ENCODE measurements at regions not wholly inside any gene's neighbourhood (a gene's known extent, or its start where the extent isn't known, plus 50 kb on each side); places are given as distances from the start of the nearest gene placed in this dataset.
"Not testable (repeated sequence)": the region's sequence is repeated elsewhere in the genome, so short reads cannot be mapped to it uniquely, and the experiment has no call there.

DNA sequence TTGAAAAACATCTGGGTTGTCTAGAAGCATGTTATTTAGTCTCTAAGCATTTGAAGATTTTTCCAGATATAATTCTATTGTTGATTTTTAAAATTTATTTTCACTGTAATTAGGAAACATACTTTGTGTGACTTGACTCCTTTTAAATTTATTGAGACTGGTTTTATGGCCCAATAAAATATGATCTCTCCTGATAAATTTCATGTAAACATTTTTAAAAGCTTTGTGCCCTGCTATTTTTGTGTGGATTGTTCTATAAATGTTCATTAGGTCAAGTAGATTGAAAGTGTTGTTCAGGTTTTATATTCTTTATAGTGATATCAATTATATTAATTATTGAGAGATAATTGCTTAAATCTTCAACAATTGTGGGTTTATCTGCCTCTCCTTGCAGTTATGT lies 105.4 kb downstream of the RFX6 start:
- DNase-seq (ENCODE audit: low read depth), result no peak

DNA sequence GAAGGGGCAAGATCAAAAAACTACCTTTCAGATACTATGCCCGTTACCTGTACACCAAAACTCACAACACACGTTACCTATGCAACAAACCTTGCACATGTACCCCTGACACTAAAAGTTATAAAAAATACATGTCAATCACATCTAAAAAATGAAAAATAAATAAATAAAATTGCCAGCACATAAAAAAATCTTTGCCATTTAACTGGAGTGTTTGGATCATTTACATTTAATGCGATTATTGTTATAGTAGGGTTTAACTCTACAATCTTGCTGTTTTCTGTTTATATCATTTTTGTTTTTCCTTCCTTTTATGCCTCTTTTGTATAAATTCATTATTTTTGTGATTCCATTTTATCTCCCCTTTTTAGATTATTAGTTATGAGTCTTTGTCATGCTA lies 106.3 kb downstream of the RFX6 start:
- DNase-seq (ENCODE audit: low read depth), result no peak

- DNase-seq (ENCODE audit: low read depth), result no peak
Measured at GRCh38 chr6:116986819-116987218, 109.8 kb downstream of the RFX6 start.

GRCh38 chr6:116990679-116991078 lies 113.6 kb downstream of the RFX6 start:
- no peak for DNase-seq (ENCODE audit: low read depth)

- no peak for DNase-seq (ENCODE audit: low read depth)
Measured at GRCh38 chr6:116992546-116992945, 115.5 kb downstream of the RFX6 start.

GRCh38 chr6:116994447-116994846 lies 117.4 kb downstream of the RFX6 start:
- DNase-seq (ENCODE audit: low read depth), result no peak

DNA sequence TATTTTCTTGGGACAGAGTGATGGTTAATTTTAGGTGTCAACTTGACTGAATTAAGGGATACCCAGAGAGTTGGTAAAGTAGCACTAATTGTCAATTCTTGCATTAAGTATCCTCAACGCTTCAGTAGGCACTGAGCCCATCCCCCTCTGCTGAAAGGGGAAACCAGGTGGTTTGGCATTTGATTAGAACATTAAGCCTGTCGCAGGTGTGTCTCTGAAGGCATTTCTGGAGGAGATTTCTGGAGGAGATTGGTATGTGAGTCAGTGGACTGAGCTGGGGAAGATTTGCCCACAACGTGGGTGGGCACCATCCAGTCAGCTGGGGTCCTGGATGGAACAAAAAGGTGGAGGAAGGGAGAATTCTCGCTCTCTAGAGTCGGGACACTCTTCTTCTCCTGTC lies 119.8 kb downstream of the RFX6 start:
- no peak for DNase-seq (ENCODE audit: low read depth)

- no peak for DNase-seq (ENCODE audit: low read depth)
Measured at GRCh38 chr6:116997496-116997895, 120.5 kb downstream of the RFX6 start.

DNA sequence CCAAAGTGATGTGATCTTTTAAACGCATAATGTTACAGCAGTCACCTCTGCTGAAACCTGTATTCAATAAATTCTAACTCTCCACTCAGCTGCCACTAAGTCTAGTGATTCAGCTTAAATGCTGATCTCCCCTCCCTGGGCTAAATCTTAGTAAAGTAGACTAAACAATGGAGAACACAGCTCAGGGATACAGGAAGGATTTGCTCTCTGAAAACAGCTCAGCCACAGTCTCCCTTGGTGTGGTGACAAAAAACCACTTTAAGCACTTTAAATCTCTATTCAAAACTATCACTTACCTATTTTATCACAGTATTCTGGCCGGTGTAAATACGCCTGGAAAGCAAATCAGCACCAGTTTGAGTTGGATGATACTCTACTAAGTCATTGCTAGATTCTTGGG lies 130.6 kb downstream of the RFX6 start:
- no peak for DNase-seq (ENCODE audit: low read depth)

GRCh38 chr6:117008618-117009017 lies 131.6 kb downstream of the RFX6 start:
- DNase-seq (ENCODE audit: low read depth), result no peak

GRCh38 chr6:117014641-117015473 lies 137.8 kb downstream of the RFX6 start:
- not testable (repeated sequence) for DNase-seq (ENCODE audit: low read depth)

GRCh38 chr6:117015474-117015804 lies 138.4 kb downstream of the RFX6 start:
- not testable (repeated sequence) for DNase-seq (ENCODE audit: low read depth)

- DNase-seq (ENCODE audit: low read depth), result no peak
Measured at GRCh38 chr6:117018771-117019170, 141.7 kb downstream of the RFX6 start.

DNA sequence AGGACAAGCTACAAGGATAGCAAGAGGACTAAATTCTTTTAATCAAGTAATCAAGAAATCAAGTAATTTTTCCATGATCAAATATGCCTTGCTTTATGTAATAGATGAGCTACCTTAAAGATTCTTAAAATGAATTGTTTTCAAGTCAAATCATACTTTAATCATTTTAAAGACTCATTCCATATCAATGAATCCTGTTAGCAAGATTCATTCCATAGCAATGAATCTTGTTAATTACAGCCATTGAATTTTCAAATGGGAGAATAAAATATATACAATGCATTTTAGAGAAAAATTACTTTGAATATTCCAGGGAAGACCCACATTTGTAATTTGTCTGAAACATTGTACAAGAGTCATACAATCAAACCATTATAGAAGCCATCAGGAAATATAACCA lies 145.7 kb downstream of the RFX6 start:
- DNase-seq (ENCODE audit: low read depth), result no peak

DNA sequence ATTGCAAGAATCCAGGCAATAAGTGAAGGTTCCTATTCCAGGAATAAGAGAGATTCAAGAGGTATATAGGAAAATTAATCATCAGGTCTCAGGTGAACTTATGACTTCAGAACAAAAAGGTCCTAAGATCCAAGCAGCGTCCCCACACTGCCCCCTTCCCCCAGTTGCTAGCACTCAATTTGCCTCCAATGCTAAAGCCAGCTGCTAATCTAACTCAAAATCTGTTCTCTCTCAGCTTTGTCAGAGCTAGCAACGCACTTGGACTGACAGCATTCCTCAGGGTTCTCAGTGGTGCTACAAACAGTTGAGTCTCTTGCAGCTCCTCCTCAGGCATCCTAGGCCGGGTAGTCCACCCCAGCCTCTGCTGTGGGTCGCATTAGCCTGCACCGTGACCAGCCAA lies 148.3 kb downstream of the RFX6 start:
- no peak for DNase-seq (ENCODE audit: low read depth)

DNA sequence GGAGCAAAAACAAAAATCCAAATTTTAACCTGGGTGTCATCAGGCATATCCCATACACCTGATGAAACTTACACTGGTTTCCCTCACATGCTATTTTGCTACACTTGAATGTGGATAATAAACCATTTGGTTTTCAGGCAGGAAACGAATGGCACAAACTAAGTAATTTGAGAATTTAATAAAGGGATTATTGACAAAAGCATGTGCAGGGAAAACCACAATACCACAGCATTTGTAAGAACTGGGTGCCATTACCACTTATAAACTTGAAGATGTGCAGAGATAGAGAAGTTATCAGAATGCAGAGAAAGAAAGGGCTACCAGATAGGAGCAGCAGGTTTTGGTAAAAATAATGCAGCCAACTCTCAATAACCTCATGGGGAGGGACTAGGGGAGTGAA lies 151.2 kb downstream of the RFX6 start:
- DNase-seq (ENCODE audit: low read depth), result no peak

DNA sequence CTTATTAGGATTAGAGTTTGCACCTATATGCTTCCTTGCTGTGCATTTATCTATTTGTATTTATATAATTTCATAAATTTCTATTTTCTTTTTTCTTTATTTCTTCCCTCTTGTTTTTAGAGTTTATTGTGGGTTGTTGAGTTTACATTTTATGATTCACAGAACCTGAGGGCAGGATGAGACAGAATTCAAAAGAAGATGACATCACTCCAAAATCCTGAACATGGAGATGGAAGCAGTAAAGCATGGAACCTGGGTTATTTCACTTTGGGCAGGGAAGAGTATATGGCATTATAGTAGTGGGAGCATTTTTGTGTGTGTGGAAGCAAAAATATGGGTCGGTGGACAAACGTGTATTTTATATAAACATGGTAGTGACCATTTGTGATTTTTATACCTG lies 157.5 kb downstream of the RFX6 start:
- no peak for DNase-seq (ENCODE audit: low read depth)

DNA sequence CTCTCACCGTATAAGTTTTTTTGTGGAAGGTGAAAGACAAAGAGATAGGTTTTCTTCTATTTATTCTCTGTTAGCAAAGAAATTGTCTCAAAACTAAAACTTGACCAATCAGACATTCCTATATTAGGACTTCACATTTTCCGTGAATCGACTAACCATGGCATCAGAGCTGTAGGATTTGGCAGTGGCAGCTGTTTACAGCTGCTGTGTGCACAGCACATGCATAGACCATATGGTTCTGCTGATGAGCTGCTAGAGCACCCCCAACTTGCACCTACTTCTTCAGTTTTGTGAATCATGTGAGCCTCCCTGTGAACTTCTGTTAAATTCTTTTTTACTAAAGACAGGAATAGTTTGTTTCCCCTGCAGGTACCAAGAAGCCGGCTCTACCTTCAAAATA lies 157.9 kb downstream of the RFX6 start:
- DNase-seq (ENCODE audit: low read depth), result no peak

- DNase-seq (ENCODE audit: low read depth), result no peak
Measured at GRCh38 chr6:117050301-117050700, 173.3 kb downstream of the RFX6 start.

GRCh38 chr6:117072134-117072533 lies 193.2 kb upstream of the VGLL2 start:
- no peak for DNase-seq (ENCODE audit: low read depth)

GRCh38 chr6:117072781-117073180 lies 192.6 kb upstream of the VGLL2 start:
- DNase-seq (ENCODE audit: low read depth), result no peak

DNA sequence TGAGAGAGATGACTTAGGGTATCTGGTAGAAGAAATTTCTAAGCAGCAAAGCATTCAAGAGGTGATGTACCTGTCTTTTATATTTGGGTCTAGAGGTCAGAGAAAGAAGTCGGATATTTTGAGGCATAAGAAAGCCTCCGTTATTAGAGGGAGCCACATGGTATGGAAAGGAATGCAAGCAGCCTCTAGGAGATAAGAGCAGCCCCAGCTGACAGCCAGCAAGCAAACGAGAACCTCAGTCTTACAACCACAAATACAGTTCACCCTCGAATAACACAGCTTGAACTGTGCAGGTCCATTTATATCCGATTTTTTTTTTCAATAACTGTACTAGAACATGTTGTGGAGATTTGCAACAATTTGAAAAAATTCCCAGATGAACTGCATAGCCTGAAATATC lies 190.7 kb upstream of the VGLL2 start:
- no peak for DNase-seq (ENCODE audit: low read depth)

- no peak for DNase-seq (ENCODE audit: low read depth)
Measured at GRCh38 chr6:117075218-117075617, 190.1 kb upstream of the VGLL2 start.

DNA sequence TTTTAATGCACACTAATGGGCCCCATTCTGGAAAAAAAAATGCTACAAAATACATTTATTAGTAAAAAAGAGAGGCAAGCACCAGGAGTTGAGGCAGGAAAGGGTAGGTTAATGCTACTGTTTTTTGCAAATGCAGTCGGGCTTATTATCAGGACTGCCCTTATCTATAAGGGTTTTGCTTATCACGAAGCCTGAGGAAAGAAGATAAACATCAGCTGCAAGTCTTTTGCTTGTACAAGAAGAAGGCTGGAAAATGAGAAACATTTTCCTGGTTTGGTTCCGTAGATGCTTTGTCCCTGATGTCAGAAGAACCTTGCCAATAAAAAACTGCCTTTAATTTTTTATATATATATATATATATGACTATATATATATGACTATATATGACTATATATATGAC lies 189.3 kb upstream of the VGLL2 start:
- no peak for DNase-seq (ENCODE audit: low read depth)

- DNase-seq (ENCODE audit: low read depth), result no peak
Measured at GRCh38 chr6:117077300-117077699, 188.1 kb upstream of the VGLL2 start.

Data from GM04503 (cell line).